Hepatocyte (in vitro differentiated cells): ENCODE measurements at regions not wholly inside any gene's neighbourhood (a gene's known extent, or its start where the extent isn't known, plus 50 kb on each side); places are given as distances from the start of the nearest gene placed in this dataset.

Experiments used
- DNase-seq: peaks from one replicate; pipeline ENCODE4 v3.0.0-alpha.2; 2016; ENCODE audit warnings: low spot score
- H2AFZ ChIP-seq: fragments of 200-600 bp; sonication (generic); 2 replicates; pipeline ENCODE4 v1.6.0; 2016; ENCODE audit warnings: antibody characterized with exemption, mild to moderate bottlenecking
- H3K27ac ChIP-seq: fragments of 200-600 bp; sonication (generic); 2 replicates; pipeline ENCODE4 v1.5.1; 2016; ENCODE audit warnings: mild to moderate bottlenecking
- H3K27me3 ChIP-seq: fragments of 200-600 bp; sonication (generic); 2 replicates; pipeline ENCODE4 v1.6.1; 2016
- H3K36me3 ChIP-seq: fragments of 200-600 bp; sonication (generic); replicated peaks from 2 replicates; pipeline ENCODE4 v1.5.1; 2016; ENCODE audit warnings: low read depth; ENCODE audit not compliant: insufficient read depth
- H3K4me1 ChIP-seq: fragments of 200-600 bp; sonication (generic); 2 replicates; pipeline ENCODE4 v1.5.1; 2016; ENCODE audit warnings: mild to moderate bottlenecking, moderate library complexity; ENCODE audit not compliant: insufficient read depth
- H3K4me2 ChIP-seq: fragments of 200-600 bp; sonication (generic); 2 replicates; pipeline ENCODE4 v1.6.0; 2016
- H3K4me3 ChIP-seq: fragments of 200-600 bp; sonication (generic); 2 replicates; pipeline ENCODE4 v1.5.1; 2016; ENCODE audit warnings: mild to moderate bottlenecking
- H3K79me2 ChIP-seq: fragments of 200-600 bp; sonication (generic); 2 replicates; pipeline ENCODE4 v1.6.0; 2017; ENCODE audit warnings: mild to moderate bottlenecking
- H3K9me2 ChIP-seq: fragments of 200-600 bp; sonication (generic); replicated peaks from 2 replicates; pipeline ENCODE4 v1.6.0; 2017; ENCODE audit warnings: mild to moderate bottlenecking; ENCODE audit not compliant: insufficient read depth
- H3K9me3 ChIP-seq: fragments of 200-600 bp; sonication (generic); 2 replicates; pipeline ENCODE4 v1.5.1; 2016; ENCODE audit warnings: low read depth, mild to moderate bottlenecking
- H4K20me1 ChIP-seq: fragments of 200-600 bp; sonication (generic); 2 replicates; pipeline ENCODE4 v1.6.0; 2016; ENCODE audit warnings: mild to moderate bottlenecking; ENCODE audit not compliant: insufficient read depth, poor library complexity, severe bottlenecking
- CTCF ChIP-seq: fragments of 200-600 bp; sonication (generic); IDR thresholded peaks from 2 replicates; pipeline ENCODE4 v1.5.1; 2016; ENCODE audit warnings: antibody characterized with exemption, mild to moderate bottlenecking; ENCODE audit not compliant: poor library complexity
- EZH2 ChIP-seq: fragments of 200-600 bp; sonication (generic); IDR thresholded peaks from 2 replicates; pipeline ENCODE4 v1.6.1; 2016; ENCODE audit warnings: antibody characterized with exemption, mild to moderate bottlenecking, borderline replicate concordance
- EZH2phosphoT487 ChIP-seq: fragments of 200-600 bp; sonication (generic); IDR thresholded peaks from one replicate; pipeline ENCODE4 v1.6.1; 2018; ENCODE audit warnings: antibody characterized with exemption, mild to moderate bottlenecking, low read depth, moderate library complexity; ENCODE audit not compliant: unreplicated experiment, severe bottlenecking
- WGBS: methylation state at CpG from one replicate; pipeline ENCODE4 v1.1.6; 2016; ENCODE audit warnings: low lambda C conversion rate; ENCODE audit errors: missing lambda C conversion rate; 5-methylcytosine and 5-hydroxymethylcytosine counted together

GRCh38 chr15:46471096-46471495, 836.3 kb downstream of the SQOR start:
- H3K9me2 ChIP-seq, result no peaks in the 10 kb centered on the region
- no peaks in the 10 kb centered on the region for H3K27me3 ChIP-seq
- H3K4me1 ChIP-seq, result no peaks in the 10 kb centered on the region
- H4K20me1 ChIP-seq, result no peaks in the 10 kb centered on the region
- no peak for TF ChIP-seq EZH2
- no peak for TF ChIP-seq CTCF
- no peak for TF ChIP-seq EZH2phosphoT487
- H3K4me3 ChIP-seq, result no peak overlapping the region
- no peak overlapping the region for H3K4me2 ChIP-seq
- DNase-seq, result no peak
- WGBS, result 90% methylated on average over 1 of the region's 1 CpG
- no peaks in the 10 kb centered on the region for H3K36me3 ChIP-seq
- H3K27ac ChIP-seq, result no peak overlapping the region
- H2AFZ ChIP-seq, result no peak overlapping the region
- no peaks in the 10 kb centered on the region for H3K79me2 ChIP-seq
- H3K9me3 ChIP-seq, result no peaks in the 10 kb centered on the region

GRCh38 chr15:46489276-46489675, 854.4 kb downstream of the SQOR start:
- Histone ChIP-seq H3K79me2 (no peaks in the 10 kb centered on the region), H3K9me2 (no peaks in the 10 kb centered on the region)
- TF ChIP-seq EZH2 (no peak), CTCF (no peak), EZH2phosphoT487 (no peak)

DNA sequence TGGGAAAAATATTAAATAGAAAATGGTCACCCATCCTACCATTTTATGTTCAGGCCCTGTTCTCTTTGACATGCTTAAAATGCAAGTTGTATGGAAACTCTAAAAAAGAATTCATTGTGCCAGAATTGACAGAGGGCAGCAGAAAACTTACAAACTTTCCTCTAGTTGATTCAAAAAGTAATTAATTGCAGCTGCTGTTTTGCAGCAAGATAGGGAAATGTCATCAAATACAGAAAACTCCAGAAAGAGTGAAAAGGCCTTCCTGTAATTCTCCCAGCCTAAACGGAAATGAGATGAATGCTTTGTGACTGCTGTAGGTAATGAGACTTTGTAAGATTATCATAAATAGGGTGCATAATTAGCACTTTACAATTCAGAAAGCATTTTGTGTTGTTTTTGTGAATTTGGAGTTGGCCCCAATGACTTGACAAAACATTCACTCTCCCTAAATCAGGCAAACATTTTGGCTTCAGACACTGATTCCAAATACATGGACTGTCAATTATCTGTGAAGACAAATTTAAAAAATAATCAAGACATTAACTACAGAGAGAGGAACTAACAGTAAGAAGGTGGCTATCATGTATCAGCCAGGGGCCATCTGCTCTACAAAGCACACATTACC, 861.8 kb downstream of the SQOR start:
- TF ChIP-seq CTCF (no peak), EZH2phosphoT487 (no peak), EZH2 (no peak)
- Histone ChIP-seq H3K9me2 (no peaks in the 10 kb centered on the region), H3K27ac (no peak overlapping the region), H3K79me2 (no peaks in the 10 kb centered on the region), H3K9me3 (no peaks in the 10 kb centered on the region), H3K4me3 (no peak overlapping the region), H2AFZ (no peak overlapping the region), H3K27me3 (no peaks in the 10 kb centered on the region), H3K4me1 (no peaks in the 10 kb centered on the region), H4K20me1 (no peaks in the 10 kb centered on the region), H3K36me3 (no peaks in the 10 kb centered on the region), H3K4me2 (no peak overlapping the region)
- no peak for DNase-seq
- WGBS, result 45% methylated on average over 1 of the region's 1 CpG

More at GRCh38 chr15:46489276-46489675, 854.4 kb downstream of the SQOR start:
- Histone ChIP-seq H3K4me1 (no peaks in the 10 kb centered on the region), H4K20me1 (no peaks in the 10 kb centered on the region), H3K9me3 (no peaks in the 10 kb centered on the region), H2AFZ (no peak overlapping the region), H3K27me3 (no peaks in the 10 kb centered on the region), H3K4me3 (no peak overlapping the region), H3K36me3 (no peaks in the 10 kb centered on the region), H3K4me2 (no peak overlapping the region), H3K27ac (no peak overlapping the region)
- 61% methylated on average over 1 of the region's 1 CpG for WGBS
- DNase-seq, result no peak
